ENCODE measurements at regions not wholly inside any gene's neighbourhood (a gene's known extent, or its start where the extent isn't known, plus 50 kb on each side); places are given as distances from the start of the nearest gene placed in this dataset.

- TF ChIP-seq CBX5 (IDR thresholded peaks at IDR 0.05; ENCODE audit: low read depth, low read length) (no peak), SP1 (IDR thresholded peaks at IDR 0.05; ENCODE audit: low read depth, low read length) (no peak), ATF3 (IDR thresholded peaks at IDR 0.05; ENCODE audit: insufficient read depth, low read depth, low read length) (no peak)
Observed at GRCh38 chr5:110940136-110940535, 131.4 kb upstream of the TSLP start (continued).
